GM19035 (cell line): ENCODE measurements at regions not wholly inside any gene's neighbourhood (a gene's known extent, or its start where the extent isn't known, plus 50 kb on each side); places are given as distances from the start of the nearest gene placed in this dataset.

Source experiments
- ATAC-seq: cut with Tn5 transposase; IDR thresholded peaks from one replicate; pipeline ENCODE4 v1.9.1; 2021; ENCODE audit not compliant: unreplicated experiment

GRCh38 chr10:21212912-21213311, 312.6 kb downstream of the SKIDA1 start:
- no peak for ATAC-seq

- no peak for ATAC-seq
These were observed 313.1 kb downstream of the SKIDA1 start for GRCh38 chr10:21212348-21212747.

GRCh38 chr10:21209495-21209894, 312.4 kb upstream of the NEBL start:
- no peak for ATAC-seq

DNA sequence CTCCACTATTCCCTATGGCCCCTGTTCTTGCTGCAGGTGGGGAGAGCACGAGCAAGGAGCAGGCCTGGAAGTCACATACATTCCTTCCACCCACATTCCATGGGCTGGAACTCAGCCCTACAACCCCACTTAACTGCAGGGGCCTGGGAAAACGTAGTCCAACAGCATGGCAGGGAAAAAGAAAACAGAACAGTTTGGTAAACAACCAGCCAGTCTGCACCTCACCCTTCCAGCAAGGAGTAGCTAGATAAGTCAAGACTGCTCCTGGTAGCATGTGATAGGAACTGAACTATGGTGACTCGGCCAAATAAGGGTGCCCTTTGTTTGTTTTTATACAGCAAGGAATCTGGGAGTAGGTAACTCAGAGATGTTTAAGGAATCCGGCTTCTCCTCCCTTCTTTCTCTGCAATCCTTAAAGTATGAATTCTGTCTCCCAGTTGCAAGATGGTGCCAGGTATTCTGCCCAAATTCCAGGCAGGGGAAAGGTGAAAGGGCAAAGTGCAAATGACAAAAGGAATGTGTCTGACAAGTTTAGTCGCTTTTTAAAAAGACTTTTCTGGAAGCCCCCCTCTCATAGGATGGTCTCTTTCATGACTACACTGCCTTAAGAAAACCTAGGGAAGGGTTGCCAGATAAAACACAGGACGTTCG, 311.7 kb upstream of the NEBL start:
- ATAC-seq = no peak

DNA sequence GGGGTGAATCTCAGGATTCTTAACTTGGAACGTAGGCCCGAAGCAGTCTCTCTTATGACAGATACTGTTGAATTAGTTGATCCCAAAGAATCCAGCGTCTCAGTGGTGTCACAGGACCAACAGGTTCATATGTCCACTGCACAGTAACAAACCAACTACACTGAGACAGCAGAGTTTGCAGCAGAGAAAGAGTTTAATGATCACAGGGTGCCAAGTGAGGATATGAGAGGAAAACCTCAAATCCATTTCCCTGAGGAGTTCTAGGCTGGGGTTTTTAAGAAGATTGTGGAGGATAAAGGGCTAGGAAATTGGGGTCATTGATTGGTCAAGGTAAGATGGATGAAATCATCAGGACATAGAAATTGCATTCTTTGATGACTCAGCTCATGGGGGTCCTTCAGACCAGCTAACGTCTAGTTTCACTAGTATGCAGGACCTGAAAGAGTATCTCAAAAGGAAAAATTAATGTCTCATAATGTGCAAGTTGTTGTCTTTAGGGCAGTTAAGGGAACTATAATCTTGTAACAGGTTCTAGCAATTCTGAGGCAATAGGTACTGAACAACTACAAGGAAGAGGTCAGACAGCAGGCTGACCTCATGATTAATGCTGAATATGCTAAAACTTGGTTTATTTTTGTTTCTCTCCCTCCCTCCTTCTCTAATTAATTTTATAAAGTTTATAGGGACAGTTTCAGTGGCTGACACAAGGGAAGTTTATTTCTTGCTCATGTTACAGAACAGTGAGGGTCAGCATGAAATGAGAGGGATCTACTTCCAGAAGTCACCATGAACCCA, 310.9 kb upstream of the NEBL start:
- no peak for ATAC-seq

DNA sequence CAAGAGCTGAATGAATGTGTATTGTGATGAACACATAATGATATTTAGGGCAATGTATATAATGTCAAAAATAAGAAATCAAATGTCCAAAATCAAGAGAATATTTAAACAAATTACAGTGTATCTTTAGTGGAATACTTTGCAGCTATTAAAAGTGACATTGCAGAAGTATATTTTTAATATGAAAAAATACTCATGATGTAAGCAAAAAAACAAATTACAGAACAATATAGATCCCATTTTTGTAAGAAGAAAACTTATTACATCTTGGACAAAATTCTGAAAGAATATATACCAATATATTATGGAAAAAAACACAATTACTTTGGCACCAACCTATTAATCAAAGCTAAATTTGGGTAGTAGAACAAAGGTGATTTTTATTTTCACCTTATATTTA, 308.2 kb upstream of the NEBL start:
- ATAC-seq = no peak

- no peak for ATAC-seq
These were observed 306.5 kb upstream of the NEBL start for GRCh38 chr10:21203473-21204107.

DNA sequence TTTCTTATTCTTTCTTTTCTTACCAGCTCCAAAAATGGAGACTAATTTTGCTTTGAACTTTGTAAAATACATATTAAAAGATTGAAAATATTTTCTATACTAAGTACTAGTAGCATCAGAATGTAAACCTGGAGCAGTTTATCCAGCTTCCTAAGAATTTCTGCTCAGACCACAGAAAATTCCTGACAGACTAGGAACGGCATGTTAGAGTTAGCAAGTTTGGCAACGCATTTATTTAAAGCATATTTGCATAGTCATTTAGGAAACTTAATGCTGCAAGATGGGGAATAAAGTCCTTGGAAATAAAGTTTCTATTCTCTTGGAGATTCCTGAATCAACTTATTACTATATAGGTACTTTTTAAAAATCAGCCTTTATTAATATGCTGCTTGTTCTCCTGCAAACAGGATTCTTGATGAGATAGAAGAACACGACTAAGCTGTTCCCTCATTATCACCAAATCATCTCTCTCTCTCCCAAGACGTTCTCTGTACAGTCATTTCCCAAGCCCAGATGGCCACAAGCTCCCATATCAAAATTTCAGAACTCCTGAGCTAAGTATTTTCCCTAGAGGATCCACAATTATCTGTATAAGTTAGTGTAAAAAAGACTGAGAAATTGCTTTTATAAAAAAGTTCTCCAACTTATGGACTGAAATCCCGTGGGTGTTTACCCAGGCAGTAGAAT, 305.8 kb upstream of the NEBL start:
- no peak for ATAC-seq

DNA sequence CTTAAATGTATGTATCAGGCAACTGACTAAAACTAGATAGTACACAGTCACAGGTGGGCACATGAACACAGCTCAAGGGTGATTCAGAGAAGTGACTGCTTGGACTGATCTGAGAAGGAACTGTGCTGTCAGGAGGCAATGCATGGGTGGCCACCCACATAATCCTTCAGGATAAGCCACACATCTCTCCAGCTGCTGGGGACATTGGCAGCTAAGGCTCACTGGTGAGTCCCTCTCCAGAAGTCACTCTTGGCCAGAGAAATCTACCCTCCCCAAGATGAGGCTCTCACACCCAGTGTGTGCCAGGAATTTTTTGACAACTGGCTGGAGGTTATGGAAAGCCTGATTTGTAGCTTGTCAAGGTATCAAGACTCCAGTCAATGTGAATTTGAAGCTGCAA, 302.4 kb upstream of the NEBL start:
- no peak for ATAC-seq

GRCh38 chr10:21197838-21198237, 300.7 kb upstream of the NEBL start:
- no peak for ATAC-seq

DNA sequence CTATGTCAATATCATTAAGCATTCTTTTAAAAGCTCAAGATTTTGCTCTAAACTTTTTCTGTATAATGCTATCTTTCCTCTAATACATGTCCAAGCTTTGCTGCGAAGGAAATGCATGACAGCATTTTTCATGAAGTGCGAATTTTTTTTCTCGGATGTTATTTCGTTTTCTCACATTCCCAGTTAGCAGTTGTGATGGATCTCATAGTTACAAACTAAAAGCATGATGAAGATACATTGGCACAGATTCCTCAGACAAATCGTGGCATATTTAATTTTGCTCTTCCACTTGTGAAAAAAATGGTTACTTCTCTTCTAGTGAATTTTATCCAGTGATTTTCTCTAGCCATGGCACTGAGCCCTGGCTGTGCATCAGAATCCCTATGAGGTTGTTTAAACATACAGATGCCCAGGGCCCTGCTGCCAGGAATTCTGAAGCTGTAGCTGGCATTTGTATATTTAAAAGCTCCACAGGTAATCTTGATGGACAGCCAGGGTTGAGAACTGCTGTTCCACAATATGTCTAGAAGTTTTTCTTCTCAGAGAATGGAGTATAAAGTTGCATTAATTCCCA, 299.8 kb upstream of the NEBL start:
- ATAC-seq = no peak

DNA sequence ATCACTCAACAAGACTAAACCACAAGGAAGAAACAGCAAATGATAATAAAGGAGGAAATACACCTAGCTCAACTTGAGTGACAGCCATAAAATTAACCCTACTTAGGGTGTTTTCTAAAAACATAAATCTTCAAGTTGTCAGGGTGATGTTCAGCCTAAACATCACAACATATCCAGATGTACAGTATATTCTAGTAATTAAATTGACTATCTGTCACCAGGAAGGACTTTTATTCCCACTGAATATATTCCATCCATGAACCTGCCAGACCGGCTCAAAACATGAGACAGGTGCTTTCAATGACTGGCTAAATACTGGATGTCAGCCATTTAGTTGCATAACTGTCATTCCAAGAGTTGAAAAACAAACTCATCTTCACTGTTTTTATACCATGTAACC, 298.1 kb upstream of the NEBL start:
- no peak for ATAC-seq

DNA sequence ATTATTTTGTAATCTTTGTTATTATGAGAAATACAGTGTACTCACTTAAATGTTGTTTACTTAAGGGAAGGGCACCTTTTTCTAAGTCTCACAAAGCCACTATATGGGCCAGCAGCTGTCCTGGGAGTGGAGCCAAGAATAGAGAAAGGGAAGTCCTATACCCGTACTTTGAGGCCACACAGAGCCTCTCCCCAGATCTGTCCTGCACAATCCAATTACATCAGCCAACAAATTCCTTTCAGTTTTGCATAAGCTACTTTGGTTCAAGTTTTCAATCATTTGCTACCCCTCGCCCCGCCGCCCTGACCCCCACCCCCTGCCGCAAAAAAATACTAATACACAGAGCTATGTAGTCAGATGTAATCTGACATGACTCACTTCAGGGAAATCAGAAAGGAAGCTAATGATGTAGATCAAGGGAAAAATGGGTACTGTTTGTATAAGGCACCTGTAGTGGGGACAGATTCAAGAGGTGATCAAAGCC, 297.4 kb upstream of the NEBL start:
- ATAC-seq = no peak

GRCh38 chr10:21193196-21193595, 296.1 kb upstream of the NEBL start:
- no peak for ATAC-seq

- no peak for ATAC-seq
These were observed 294.4 kb upstream of the NEBL start for GRCh38 chr10:21191512-21191911.

DNA sequence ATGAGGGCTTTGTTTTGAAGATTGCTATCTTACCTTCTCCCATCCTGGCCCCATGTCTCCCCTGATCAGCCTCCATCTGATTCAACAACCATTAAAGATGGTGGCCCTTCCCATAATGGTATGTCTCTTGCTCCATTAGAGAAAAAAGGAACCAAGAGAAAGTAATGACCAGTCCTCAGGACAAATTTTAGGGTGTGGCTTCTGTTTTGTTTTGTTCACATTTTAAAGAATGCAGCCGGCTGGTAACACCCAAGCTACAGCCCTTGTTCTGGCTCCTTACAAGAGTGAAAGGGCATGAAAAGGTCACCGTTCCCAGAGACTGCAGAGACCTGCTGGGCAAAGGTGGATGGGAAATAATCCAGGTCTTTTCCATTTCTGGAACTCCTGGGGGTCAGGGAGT, 287.9 kb upstream of the NEBL start:
- no peak for ATAC-seq

GRCh38 chr10:21184216-21184615, 287.1 kb upstream of the NEBL start:
- ATAC-seq = no peak

DNA sequence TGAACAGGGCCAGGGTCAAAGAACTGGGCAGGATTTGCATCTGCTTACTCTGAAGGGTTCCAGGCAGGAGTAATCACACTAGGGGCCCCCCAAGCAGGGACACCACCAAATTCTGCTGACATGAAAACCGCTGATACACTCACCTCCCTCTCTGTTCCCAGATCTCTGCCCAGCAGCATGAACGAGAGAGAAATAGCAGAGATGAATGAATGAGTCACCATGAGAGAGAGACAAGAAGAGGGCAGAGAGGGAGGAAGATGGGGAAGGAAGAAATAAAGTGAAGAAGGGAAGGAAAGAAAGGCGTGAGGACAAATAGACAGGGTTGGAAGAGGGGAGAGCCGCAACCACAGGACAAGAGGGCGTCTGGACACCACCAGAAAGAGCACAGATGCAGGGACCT, 285.9 kb upstream of the NEBL start:
- ATAC-seq = no peak

DNA sequence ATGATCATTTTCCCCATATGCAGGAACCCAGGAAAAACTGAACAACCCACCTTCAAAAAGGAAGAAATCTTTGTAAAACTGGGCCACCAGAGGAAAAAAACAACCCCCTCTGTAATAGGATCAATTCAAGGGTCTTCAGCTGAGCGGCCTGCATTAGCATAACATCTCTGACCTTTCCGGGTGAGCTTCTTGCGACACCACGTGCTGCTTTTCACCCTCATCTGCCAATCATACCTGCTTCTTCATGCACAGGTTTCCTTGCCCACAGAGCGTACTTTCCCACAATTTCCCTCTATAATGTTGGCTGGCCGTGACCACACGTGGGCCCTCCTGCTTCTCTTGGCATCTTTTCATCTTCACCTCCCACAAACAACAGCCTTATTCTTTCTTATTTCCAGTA, 284.3 kb upstream of the NEBL start:
- no peak for ATAC-seq

GRCh38 chr10:21180604-21181003, 283.5 kb upstream of the NEBL start:
- ATAC-seq = no peak

DNA sequence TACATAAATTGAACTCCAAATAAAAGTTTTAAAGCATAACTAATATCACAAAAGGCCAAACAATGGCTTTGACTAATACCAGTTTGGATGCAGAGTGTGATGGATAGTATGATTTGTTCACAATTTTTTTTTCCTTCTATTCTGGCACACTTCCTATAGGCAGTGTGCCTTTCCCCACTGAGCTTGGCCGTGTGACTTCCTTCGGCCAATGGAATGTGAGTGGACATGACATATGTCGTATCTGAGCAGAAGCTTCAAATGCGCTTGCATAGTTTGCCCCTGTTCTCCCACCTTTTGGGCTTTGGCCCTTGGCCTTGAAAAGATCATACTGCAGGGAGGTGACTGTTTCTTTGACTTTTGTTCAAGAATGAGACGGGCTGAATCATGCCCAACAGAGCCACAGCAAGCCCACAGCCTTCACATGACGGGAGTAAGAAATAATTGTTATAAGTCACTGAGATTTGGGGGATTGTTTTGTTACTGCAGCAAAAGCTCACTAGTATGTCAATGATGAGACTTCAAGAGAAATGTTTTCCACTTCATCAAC, 279.9 kb upstream of the NEBL start:
- no peak for ATAC-seq
